Stomach (tissue), 8 donors: ENCODE measurements at regions not wholly inside any gene's neighbourhood (a gene's known extent, or its start where the extent isn't known, plus 50 kb on each side); places are given as distances from the start of the nearest gene placed in this dataset.

Source experiments
- DNase-seq, 2 donors: peaks; one replicate each; pipeline versions ENCODE4 v3.0.0 to v3.0.0-alpha.2; 2013 to 2019
- H3K27ac ChIP-seq, 5 donors: fragments of 200-600 bp in 4 of 5; sonication (generic) in 4 of 5; one replicate each; pipeline ENCODE4 v1.5.1; 2013 to 2019; ENCODE audit warnings: mild to moderate bottlenecking in 1 of 5, moderate library complexity in 1 of 5
- H3K27me3 ChIP-seq, 3 donors: fragments of 200-600 bp; sonication (generic); one replicate each; pipeline ENCODE4 v1.5.1; 2017 to 2019; ENCODE audit warnings: mixed run types in 1 of 3
- H3K36me3 ChIP-seq, 4 donors: fragments of 200-600 bp; sonication (generic); 1 replicate in 3 of 4; 2 replicates in 1 of 4; pipeline ENCODE4 v1.5.1; 2016 to 2019
- H3K4me1 ChIP-seq, 4 donors: fragments of 200-600 bp; sonication (generic); one replicate each; pipeline ENCODE4 v1.5.1; 2016 to 2019
- H3K4me3 ChIP-seq, 4 donors: fragments of 200-600 bp; sonication (generic) in 3 of 4; one replicate each; pipeline ENCODE4 v1.5.1; 2016 to 2019; ENCODE audit warnings: mild to moderate bottlenecking in 1 of 4
- H3K9me3 ChIP-seq, 4 donors: fragments of 200-600 bp; sonication (generic); one replicate each; pipeline ENCODE4 v1.5.1; 2016 to 2019
- CTCF ChIP-seq, 7 experiments: fragments of 450-650 bp in 4 of 7; fragments of 200-600 bp in 3 of 7; sonication (generic) in 3 of 7; IDR thresholded peaks; one replicate each; pipeline ENCODE4 v1.5.1; 2016 to 2019; ENCODE audit warnings: antibody characterized with exemption in 7 of 7, control low read depth in 2 of 7, mild to moderate bottlenecking in 1 of 7
- EP300 ChIP-seq: sonication (generic); formaldehyde crosslinking; IDR thresholded peaks from one replicate; pipeline ENCODE4 v1.6.1; 2017; ENCODE audit warnings: antibody characterized with exemption
- POLR2A ChIP-seq, 4 donors: fragments of 450-650 bp; IDR thresholded peaks; one replicate each; pipeline ENCODE4 v1.6.1; 2016; ENCODE audit warnings: antibody characterized with exemption in 4 of 4, control low read depth in 2 of 4, mild to moderate bottlenecking in 1 of 4, moderate library complexity in 1 of 4
- POLR2AphosphoS5 ChIP-seq, 3 donors: sonication (generic); formaldehyde crosslinking; IDR thresholded peaks; one replicate each; pipeline ENCODE4 v1.6.1; 2016; ENCODE audit warnings: antibody characterized with exemption in 3 of 3
- WGBS, 5 donors: extraction: QIAGEN DNeasy Blood & Tissue Kit in 3 of 5; methylation state at CpG; one replicate each; pipeline versions ENCODE4 v1.1.5 to v1.1.7; 2013 to 2018; 5-methylcytosine and 5-hydroxymethylcytosine counted together
- intact Hi-C: fragments of 100-400 bp; cut with DNase I; formaldehyde crosslinking; loops from one replicate; pipeline ENCODE4 v1.15.1; 2023; ENCODE audit warnings: low total_unique reads
- donor health status: healthy with polysubstance abuse.
- donor health status: Bipolar disorder and iron deficiency.
- donor health status: healthy.

GRCh38 chr7:41786404-41786803 lies 83.5 kb upstream of the INHBA start:
- Histone ChIP-seq H3K4me3 (no peak overlapping the region), H3K9me3 (no peaks in the 10 kb centered on the region), H3K4me1 (peaks cover 0 to 6% (median 0%) of the 10 kb centered on the region in 4 donors), H3K27me3 (no peaks in the 10 kb centered on the region), H3K27ac (no peak overlapping the region), H3K36me3 (no peaks in the 10 kb centered on the region)
- 63 to 83% (median 80%) methylated on average over 2 of the region's 2 CpGs for WGBS, 5 donors
- TF ChIP-seq POLR2AphosphoS5 (IDR thresholded peaks at IDR 0.05), result no peak
- TF ChIP-seq CTCF (IDR thresholded peaks at IDR 0.05), result no peak
- no peak for TF ChIP-seq EP300
- no peak for TF ChIP-seq POLR2A (IDR thresholded peaks at IDR 0.05)
- no peak for DNase-seq
- intact Hi-C loops, result no loop called here

- Histone ChIP-seq H3K4me1 (peaks cover 0 to 6% (median 0%) of the 10 kb centered on the region in 4 donors), H3K36me3 (no peaks in the 10 kb centered on the region), H3K4me3 (no peak overlapping the region), H3K9me3 (no peaks in the 10 kb centered on the region), H3K27me3 (no peaks in the 10 kb centered on the region), H3K27ac (no peak overlapping the region)
- intact Hi-C loops, result no loop called here
- TF ChIP-seq CTCF (IDR thresholded peaks at IDR 0.05), result no peak
- no peak for TF ChIP-seq POLR2AphosphoS5 (IDR thresholded peaks at IDR 0.05)
- no peak for TF ChIP-seq POLR2A (IDR thresholded peaks at IDR 0.05)
- no peak for TF ChIP-seq EP300
- WGBS, 5 donors, result 75 to 83% (median 81%) methylated on average over 5 of the region's 5 CpGs
- DNase-seq, result no peak
These were observed 83.0 kb upstream of the INHBA start for GRCh38 chr7:41785840-41786239.

- Histone ChIP-seq H3K27me3 (no peaks in the 10 kb centered on the region), H3K4me1 (peaks cover 0 to 6% (median 0%) of the 10 kb centered on the region in 4 donors), H3K27ac (no peak overlapping the region), H3K4me3 (no peak overlapping the region), H3K9me3 (no peaks in the 10 kb centered on the region), H3K36me3 (no peaks in the 10 kb centered on the region)
- TF ChIP-seq POLR2AphosphoS5 (IDR thresholded peaks at IDR 0.05), result no peak
- TF ChIP-seq POLR2A (IDR thresholded peaks at IDR 0.05), result no peak
- TF ChIP-seq CTCF (IDR thresholded peaks at IDR 0.05), result no peak
- TF ChIP-seq EP300, result no peak
- DNase-seq, result no peak
- intact Hi-C loops, result no loop called here
These were observed 82.4 kb upstream of the INHBA start for GRCh38 chr7:41785265-41785664.

GRCh38 chr7:41779918-41780317 lies 77.0 kb upstream of the INHBA start:
- intact Hi-C loops, result no loop called here
- DNase-seq, result no peak
- no peak overlapping the region for H3K4me3 ChIP-seq
- 71 to 84% (median 72%) methylated on average over 2 of the region's 2 CpGs for WGBS, 5 donors
- H3K9me3 ChIP-seq, result no peaks in the 10 kb centered on the region
- H3K27me3 ChIP-seq, result no peaks in the 10 kb centered on the region
- no peak for TF ChIP-seq POLR2A (IDR thresholded peaks at IDR 0.05)
- no peak for TF ChIP-seq CTCF (IDR thresholded peaks at IDR 0.05)
- no peak for TF ChIP-seq POLR2AphosphoS5 (IDR thresholded peaks at IDR 0.05)
- TF ChIP-seq EP300, result no peak
- no peaks in the 10 kb centered on the region for H3K4me1 ChIP-seq
- no peak overlapping the region for H3K27ac ChIP-seq
- no peaks in the 10 kb centered on the region for H3K36me3 ChIP-seq
